Left renal pelvis (tissue), 4 donors: ENCODE measurements at regions not wholly inside any gene's neighbourhood (a gene's known extent, or its start where the extent isn't known, plus 50 kb on each side); places are given as distances from the start of the nearest gene placed in this dataset.

ENCODE experiments used
- DNase-seq, 4 donors: peaks; one replicate each; pipeline ENCODE4 v3.0.0-alpha.2; 2013; ENCODE audit warnings: low read depth in 4 of 4, low spot score in 3 of 4

- DNase-seq, result no peak
Observed at GRCh38 chr2:223368481-223368880, 233.7 kb downstream of the SCG2 start.

GRCh38 chr2:223369889-223370288, 232.3 kb downstream of the SCG2 start:
- no peak for DNase-seq

- no peak for DNase-seq
Observed at GRCh38 chr2:223383315-223383714, 218.8 kb downstream of the SCG2 start.

- no peak for DNase-seq
Observed at GRCh38 chr2:223386189-223386588, 216.0 kb downstream of the SCG2 start.

GRCh38 chr2:223386984-223387383, 215.2 kb downstream of the SCG2 start:
- no peak for DNase-seq

GRCh38 chr2:223389624-223390023, 212.5 kb downstream of the SCG2 start:
- DNase-seq, result no peak

- no peak for DNase-seq
Observed at GRCh38 chr2:223396993-223397392, 205.2 kb downstream of the SCG2 start.

GRCh38 chr2:223399357-223399957, 202.7 kb downstream of the SCG2 start:
- DNase-seq, result no peak

- no peak for DNase-seq
Observed at GRCh38 chr2:223404616-223405015, 197.5 kb downstream of the SCG2 start.

GRCh38 chr2:223414646-223415045, 187.5 kb downstream of the SCG2 start:
- no peak for DNase-seq

GRCh38 chr2:223415071-223415470, 187.1 kb downstream of the SCG2 start:
- no peak for DNase-seq

GRCh38 chr2:223416815-223417610, 185.1 kb downstream of the SCG2 start:
- DNase-seq, result no peak

GRCh38 chr2:223418131-223418530, 184.0 kb downstream of the SCG2 start:
- no peak for DNase-seq

GRCh38 chr2:223418604-223419199, 183.5 kb downstream of the SCG2 start:
- no peak for DNase-seq

- no peak for DNase-seq
Observed at GRCh38 chr2:223420048-223420447, 182.1 kb downstream of the SCG2 start.

- DNase-seq, result no peak
Observed at GRCh38 chr2:223431479-223431878, 170.7 kb downstream of the SCG2 start.

- DNase-seq, result no peak
Observed at GRCh38 chr2:223433461-223433860, 168.7 kb downstream of the SCG2 start.

- no peak for DNase-seq
Observed at GRCh38 chr2:223437788-223438187, 164.4 kb downstream of the SCG2 start.

GRCh38 chr2:223439184-223439583, 163.0 kb downstream of the SCG2 start:
- DNase-seq, result no peak

- no peak for DNase-seq
Observed at GRCh38 chr2:223439786-223440185, 162.4 kb downstream of the SCG2 start.

GRCh38 chr2:223442847-223443246, 159.3 kb downstream of the SCG2 start:
- peak in 2 of 4 donors; percentile 16 to 33 for DNase-seq

GRCh38 chr2:223450246-223450645, 151.9 kb downstream of the SCG2 start:
- DNase-seq, result no peak
